PFSK-1 (cell line): ENCODE measurements at regions not wholly inside any gene's neighbourhood (a gene's known extent, or its start where the extent isn't known, plus 50 kb on each side); places are given as distances from the start of the nearest gene placed in this dataset.

Experiments
- SIN3A ChIP-seq: IDR thresholded peaks from 2 replicates; pipeline ENCODE4 v1.6.1; 2012; ENCODE audit warnings: mild to moderate bottlenecking, low read length, moderate library complexity, borderline replicate concordance; ENCODE audit not compliant: insufficient read depth
- TAF1 ChIP-seq: IDR thresholded peaks from 2 replicates; pipeline ENCODE4 v1.6.1; 2012; ENCODE audit warnings: low read length, control low read depth, borderline replicate concordance; ENCODE audit not compliant: insufficient read depth
- TF ChIP-seq, protein P1 (sequence below), 2 experiments: IDR thresholded peaks; 2 replicates each; pipeline versions ENCODE4 v1.6.1 to v1.8.0; 2011 to 2012; ENCODE audit warnings: low read depth in 2 of 2, low read length in 2 of 2, control low read depth in 1 of 2, inconsistent platforms in 1 of 2, mild to moderate bottlenecking in 1 of 2, moderate library complexity in 1 of 2; ENCODE audit not compliant: insufficient read depth in 1 of 2

DNA sequence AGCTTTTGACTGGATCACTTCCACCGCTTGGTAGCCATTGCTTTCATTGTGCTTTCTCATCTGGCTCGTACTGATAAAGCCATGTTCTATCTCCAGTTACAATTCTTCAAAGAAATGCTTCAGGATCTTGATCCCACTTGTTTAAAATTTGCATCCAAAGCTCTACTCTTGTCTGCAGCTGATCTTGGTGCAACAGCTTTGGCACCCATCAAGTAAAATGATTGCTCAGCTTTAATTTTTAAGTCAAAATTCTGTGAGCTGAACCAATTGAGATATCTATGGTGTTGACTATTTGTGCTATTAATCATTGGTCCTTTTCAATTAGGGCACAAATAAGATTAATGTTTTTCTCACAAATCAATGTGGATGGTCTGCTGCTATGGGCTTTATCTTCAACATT is 54.8 kb upstream of the DUSP10 start:
- no peak for TF ChIP-seq SIN3A
- TF ChIP-seq, protein P1, sequence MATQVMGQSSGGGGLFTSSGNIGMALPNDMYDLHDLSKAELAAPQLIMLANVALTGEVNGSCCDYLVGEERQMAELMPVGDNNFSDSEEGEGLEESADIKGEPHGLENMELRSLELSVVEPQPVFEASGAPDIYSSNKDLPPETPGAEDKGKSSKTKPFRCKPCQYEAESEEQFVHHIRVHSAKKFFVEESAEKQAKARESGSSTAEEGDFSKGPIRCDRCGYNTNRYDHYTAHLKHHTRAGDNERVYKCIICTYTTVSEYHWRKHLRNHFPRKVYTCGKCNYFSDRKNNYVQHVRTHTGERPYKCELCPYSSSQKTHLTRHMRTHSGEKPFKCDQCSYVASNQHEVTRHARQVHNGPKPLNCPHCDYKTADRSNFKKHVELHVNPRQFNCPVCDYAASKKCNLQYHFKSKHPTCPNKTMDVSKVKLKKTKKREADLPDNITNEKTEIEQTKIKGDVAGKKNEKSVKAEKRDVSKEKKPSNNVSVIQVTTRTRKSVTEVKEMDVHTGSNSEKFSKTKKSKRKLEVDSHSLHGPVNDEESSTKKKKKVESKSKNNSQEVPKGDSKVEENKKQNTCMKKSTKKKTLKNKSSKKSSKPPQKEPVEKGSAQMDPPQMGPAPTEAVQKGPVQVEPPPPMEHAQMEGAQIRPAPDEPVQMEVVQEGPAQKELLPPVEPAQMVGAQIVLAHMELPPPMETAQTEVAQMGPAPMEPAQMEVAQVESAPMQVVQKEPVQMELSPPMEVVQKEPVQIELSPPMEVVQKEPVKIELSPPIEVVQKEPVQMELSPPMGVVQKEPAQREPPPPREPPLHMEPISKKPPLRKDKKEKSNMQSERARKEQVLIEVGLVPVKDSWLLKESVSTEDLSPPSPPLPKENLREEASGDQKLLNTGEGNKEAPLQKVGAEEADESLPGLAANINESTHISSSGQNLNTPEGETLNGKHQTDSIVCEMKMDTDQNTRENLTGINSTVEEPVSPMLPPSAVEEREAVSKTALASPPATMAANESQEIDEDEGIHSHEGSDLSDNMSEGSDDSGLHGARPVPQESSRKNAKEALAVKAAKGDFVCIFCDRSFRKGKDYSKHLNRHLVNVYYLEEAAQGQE (IDR thresholded peaks at IDR 0.05; ENCODE audit: insufficient read depth in 1 of 2, low read depth in 2 of 2, low read length in 2 of 2) = no peak
- no peak for TF ChIP-seq TAF1
